Ovary (tissue), 7 donors: ENCODE measurements at regions not wholly inside any gene's neighbourhood (a gene's known extent, or its start where the extent isn't known, plus 50 kb on each side); places are given as distances from the start of the nearest gene placed in this dataset.
"Not testable (repeated sequence)": the region's sequence is repeated elsewhere in the genome, so short reads cannot be mapped to it uniquely, and the experiment has no call there.

ENCODE experiments used
- DNase-seq, 5 donors: peaks; one replicate each; pipeline ENCODE4 v3.0.0-alpha.2; 2019 to 2020
- H3K27ac ChIP-seq, 2 donors: fragments of 200-600 bp; one replicate each; pipeline versions ENCODE4 v1.5.1 to v1.8.0; 2019 to 2022
- H3K27me3 ChIP-seq: fragments of 200-600 bp; one replicate; pipeline ENCODE4 v1.8.0; 2022
- H3K36me3 ChIP-seq: fragments of 200-600 bp; sonication (generic); one replicate; pipeline ENCODE4 v1.5.1; 2019
- H3K4me1 ChIP-seq: one replicate; pipeline ENCODE4 v1.8.1; 2013; ENCODE audit warnings: mild to moderate bottlenecking, moderate library complexity; ENCODE audit not compliant: insufficient read depth
- H3K4me3 ChIP-seq: fragments of 200-600 bp; sonication (generic); one replicate; pipeline ENCODE4 v1.5.1; 2017
- H3K9me3 ChIP-seq, 2 donors: fragments of 200-600 bp in 1 of 2; sonication (generic) in 1 of 2; one replicate each; pipeline versions ENCODE4 v1.5.1 to v1.8.1; 2013 to 2019; ENCODE audit warnings: mild to moderate bottlenecking in 1 of 2, moderate library complexity in 1 of 2
- CTCF ChIP-seq, 3 donors: fragments of 450-650 bp in 2 of 3; fragments of 200-600 bp in 1 of 3; IDR thresholded peaks; one replicate each; pipeline versions ENCODE4 v1.5.1 to v1.8.0; 2016 to 2022; ENCODE audit warnings: antibody characterized with exemption in 3 of 3, mild to moderate bottlenecking in 1 of 3
- EP300 ChIP-seq: sonication (generic); formaldehyde crosslinking; IDR thresholded peaks from one replicate; pipeline ENCODE4 v1.6.1; 2017; ENCODE audit warnings: antibody characterized with exemption
- POLR2A ChIP-seq: fragments of 450-650 bp; IDR thresholded peaks from one replicate; pipeline ENCODE4 v1.6.1; 2017; ENCODE audit warnings: antibody characterized with exemption, mild to moderate bottlenecking, moderate library complexity
- WGBS, 3 donors: extraction: QIAGEN DNeasy Blood & Tissue Kit in 1 of 3; methylation state at CpG; one replicate each; pipeline versions ENCODE4 v1.1.5 to v1.1.7; 2013 to 2017; 5-methylcytosine and 5-hydroxymethylcytosine counted together
- intact Hi-C, 4 donors: fragments of 100-400 bp; cut with DNase I; formaldehyde crosslinking; loops; one replicate each; pipeline versions ENCODE4 v1.11.0 to v1.15.1; 2022 to 2023
- donor health status: DM: no; HTN: no; CAD: no; lungs with moderate emphysema.
- donor health status: DM: no; HTN: no; CAD: no.
- donor health status: Bipolar disorder and iron deficiency.
- donor health status: DM: no; HTN: no; CAD: no.
- donor health status: DM: yes; HTN: yes; CAD: no.

- intact Hi-C loops, result loop anchor here (5.0 to 10.0 kb wide), 7 partner anchors 97 to 259 kb away; no protein-coding TSS in a partner anchor
- Histone ChIP-seq H3K4me1 (peaks cover 2% of the 10 kb centered on the region), H3K36me3 (no peaks in the 10 kb centered on the region), H3K4me3 (no peak overlapping the region), H3K27ac (no peak overlapping the region), H3K9me3 (no peaks in the 10 kb centered on the region), H3K27me3 (no peaks in the 10 kb centered on the region)
- WGBS, 3 donors, result 23 to 29% (median 25%) methylated on average over 38 to 40 of the region's 40 CpGs
- TF ChIP-seq EP300 (no peak), POLR2A (no peak), CTCF (IDR thresholded peaks at IDR 0.05) (no peak)
- DNase-seq, result no peak
Measured at GRCh38 chr19:29873801-29874575, 62.2 kb downstream of the CCNE1 start.

GRCh38 chr19:29875931-29876330 is 64.1 kb downstream of the CCNE1 start:
- H3K4me1 ChIP-seq, result peaks cover 2% of the 10 kb centered on the region
- TF ChIP-seq EP300 (no peak), CTCF (IDR thresholded peaks at IDR 0.05) (no peak), POLR2A (no peak)
- intact Hi-C loops, result loop anchor here in 2 of 4 donors (10.0 kb wide), 3 partner anchors 111 to 261 kb away; no protein-coding TSS in a partner anchor
- DNase-seq, result no peak
- 86 to 89% (median 86%) methylated on average over 7 of the region's 7 CpGs for WGBS, 3 donors
- no peak overlapping the region for H3K4me3 ChIP-seq
- H3K9me3 ChIP-seq, result no peaks in the 10 kb centered on the region
- no peaks in the 10 kb centered on the region for H3K36me3 ChIP-seq
- no peaks in the 10 kb centered on the region for H3K27me3 ChIP-seq
- H3K27ac ChIP-seq, result no peak overlapping the region

GRCh38 chr19:29876414-29876813 is 64.6 kb downstream of the CCNE1 start:
- 46 to 59% (median 48%) methylated on average over 6 of the region's 6 CpGs for WGBS, 3 donors
- H3K27me3 ChIP-seq, result no peaks in the 10 kb centered on the region
- no peak for TF ChIP-seq POLR2A
- TF ChIP-seq EP300, result no peak
- no peak for TF ChIP-seq CTCF (IDR thresholded peaks at IDR 0.05)

GRCh38 chr19:29876908-29877307 is 65.1 kb downstream of the CCNE1 start:
- H3K4me3 ChIP-seq, H3K36me3 ChIP-seq, H3K4me1 ChIP-seq, H3K27ac ChIP-seq, H3K27me3 ChIP-seq, DNase-seq, H3K9me3 ChIP-seq: not testable (repeated sequence)
- WGBS, 3 donors, result 83 to 89% (median 88%) methylated on average over 4 of the region's 4 CpGs
- intact Hi-C loops, result loop anchor here in 2 of 4 donors (10.0 kb wide), 3 partner anchors 112 to 262 kb away; no protein-coding TSS in a partner anchor

More at GRCh38 chr19:29876414-29876813, 64.6 kb downstream of the CCNE1 start:
- H3K9me3 ChIP-seq, result no peaks in the 10 kb centered on the region
- no peaks in the 10 kb centered on the region for H3K36me3 ChIP-seq
- no peak overlapping the region for H3K4me3 ChIP-seq
- no peak overlapping the region for H3K27ac ChIP-seq
- H3K4me1 ChIP-seq, result peaks cover 2% of the 10 kb centered on the region
- intact Hi-C loops, result loop anchor here in 2 of 4 donors (10.0 kb wide), 3 partner anchors 112 to 262 kb away; no protein-coding TSS in a partner anchor
- no peak for DNase-seq
